ENCODE measurements at regions not wholly inside any gene's neighbourhood (a gene's known extent, or its start where the extent isn't known, plus 50 kb on each side); places are given as distances from the start of the nearest gene placed in this dataset.

- 60 to 63% methylated on average over 7 of the region's 7 CpGs for WGBS, 2 donors
- no peak for TF ChIP-seq POLR2A (IDR thresholded peaks at IDR 0.05)
- no peak for TF ChIP-seq CTCF (IDR thresholded peaks at IDR 0.05)
- no peak overlapping the region for H3K4me3 ChIP-seq (ENCODE audit: low read depth, poor library complexity, severe bottlenecking)
- no peak for DNase-seq (ENCODE audit: low spot score in 2 of 2)
- intact Hi-C loops (cut with DNase I; ENCODE audit: low total_unique reads) = no loop called here
These were observed 97.1 kb downstream of the JCAD start for GRCh38 chr10:29962166-29962850.

DNA sequence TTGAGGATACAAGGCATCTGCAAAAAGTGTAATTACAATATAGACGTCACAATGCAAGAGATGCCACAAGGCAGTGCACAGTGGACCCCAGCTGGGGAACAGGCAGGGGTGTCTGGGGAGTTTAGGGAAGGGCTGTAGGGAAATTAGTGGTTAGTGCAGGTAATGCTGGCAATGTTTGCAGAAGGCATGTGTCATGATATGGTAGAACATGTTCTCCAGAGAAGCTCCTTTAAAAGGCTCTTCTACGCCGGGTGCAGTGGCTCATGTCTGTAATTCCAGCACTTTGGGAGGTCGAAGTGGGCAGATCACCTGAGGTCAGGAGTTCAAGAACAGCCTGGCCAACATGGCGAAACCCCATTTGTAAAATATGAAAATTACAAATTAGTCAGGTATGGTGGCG lies 98.0 kb downstream of the JCAD start:
- no peak for DNase-seq (ENCODE audit: low spot score in 2 of 2)
- WGBS, 2 donors = 90 to 92% methylated on average over 6 of the region's 6 CpGs
- intact Hi-C loops (cut with DNase I; ENCODE audit: low total_unique reads) = no loop called here
- H3K4me3 ChIP-seq (ENCODE audit: low read depth, poor library complexity, severe bottlenecking) = no peak overlapping the region
- TF ChIP-seq POLR2A (IDR thresholded peaks at IDR 0.05) = no peak
- TF ChIP-seq CTCF (IDR thresholded peaks at IDR 0.05) = no peak

DNA sequence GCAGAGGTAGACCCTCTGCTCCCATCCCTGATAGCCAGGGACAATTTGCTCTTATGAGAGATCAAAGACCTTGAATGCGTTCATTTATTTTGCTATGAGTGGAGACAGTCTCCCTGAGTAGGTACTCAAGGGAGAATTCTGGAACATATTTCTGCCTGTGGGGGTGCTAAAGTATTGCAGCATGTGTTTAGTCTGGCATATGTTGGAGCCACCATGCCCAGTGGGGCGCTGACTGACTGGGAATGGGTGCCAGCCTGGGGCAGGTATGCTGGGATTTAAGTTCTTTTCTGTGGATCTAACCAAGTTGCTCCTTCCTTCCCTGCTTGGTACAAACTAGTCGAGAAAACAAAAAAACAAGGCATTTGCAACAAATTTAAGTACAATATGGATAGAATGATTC lies 99.1 kb downstream of the JCAD start:
- WGBS, 2 donors = 92 to 98% methylated on average over 3 of the region's 3 CpGs

DNA sequence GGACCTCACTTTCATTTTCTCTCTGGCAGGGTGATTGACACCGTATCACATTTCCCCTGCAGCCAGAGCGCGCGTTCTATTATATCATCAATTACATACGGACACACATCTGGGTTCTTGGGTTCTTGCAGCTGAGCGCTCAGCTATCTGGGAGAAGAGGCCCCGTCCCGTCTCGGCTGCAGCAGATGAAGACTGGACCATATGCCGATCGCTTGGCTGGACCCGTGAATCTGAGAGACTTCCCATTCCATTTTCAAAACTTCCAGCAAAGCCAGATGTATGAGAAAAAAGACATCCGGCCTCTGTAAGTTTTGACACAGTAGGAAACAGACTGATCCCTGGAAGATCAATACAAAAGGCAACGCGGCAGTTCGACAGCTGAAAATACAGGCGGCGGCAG lies 99.8 kb downstream of the JCAD start:
- TF ChIP-seq POLR2A (IDR thresholded peaks at IDR 0.05) = no peak
- no peak for TF ChIP-seq CTCF (IDR thresholded peaks at IDR 0.05)
- DNase-seq (ENCODE audit: low spot score in 2 of 2) = no peak
- WGBS, 2 donors = 74 to 83% methylated on average over 18 of the region's 18 CpGs
- intact Hi-C loops (cut with DNase I; ENCODE audit: low total_unique reads) = no loop called here
- H3K4me3 ChIP-seq (ENCODE audit: low read depth, poor library complexity, severe bottlenecking) = no peak overlapping the region

More for the DNA sequence above, 99.1 kb downstream of the JCAD start:
- TF ChIP-seq CTCF (IDR thresholded peaks at IDR 0.05) (no peak), POLR2A (IDR thresholded peaks at IDR 0.05) (no peak)
- H3K4me3 ChIP-seq (ENCODE audit: low read depth, poor library complexity, severe bottlenecking) = no peak overlapping the region
- intact Hi-C loops (cut with DNase I; ENCODE audit: low total_unique reads) = no loop called here
- no peak for DNase-seq (ENCODE audit: low spot score in 2 of 2)

- WGBS, 2 donors = 84 to 96% methylated on average over 4 of the region's 4 CpGs
- no peak overlapping the region for H3K4me3 ChIP-seq (ENCODE audit: low read depth, poor library complexity, severe bottlenecking)
- TF ChIP-seq POLR2A (IDR thresholded peaks at IDR 0.05) (no peak), CTCF (IDR thresholded peaks at IDR 0.05) (no peak)
- no peak for DNase-seq (ENCODE audit: low spot score in 2 of 2)
- intact Hi-C loops (cut with DNase I; ENCODE audit: low total_unique reads) = no loop called here
These were observed 100.9 kb downstream of the JCAD start for GRCh38 chr10:29958440-29958839.

- WGBS, 2 donors = 30 to 49% methylated on average over 4 of the region's 4 CpGs
- intact Hi-C loops (cut with DNase I; ENCODE audit: low total_unique reads) = no loop called here
- no peak for DNase-seq (ENCODE audit: low spot score in 2 of 2)
- no peak for TF ChIP-seq POLR2A (IDR thresholded peaks at IDR 0.05)
- no peak for TF ChIP-seq CTCF (IDR thresholded peaks at IDR 0.05)
- no peak overlapping the region for H3K4me3 ChIP-seq (ENCODE audit: low read depth, poor library complexity, severe bottlenecking)
These were observed 101.5 kb downstream of the JCAD start for GRCh38 chr10:29957907-29958331.

Data from lower leg skin (tissue), 4 donors.